GM19351 (cell line): ENCODE measurements at regions not wholly inside any gene's neighbourhood (a gene's known extent, or its start where the extent isn't known, plus 50 kb on each side); places are given as distances from the start of the nearest gene placed in this dataset.
"Not testable (repeated sequence)": the region's sequence is repeated elsewhere in the genome, so short reads cannot be mapped to it uniquely, and the experiment has no call there.

ENCODE experiments used
- ATAC-seq: cut with Tn5 transposase; IDR thresholded peaks from one replicate; pipeline ENCODE4 v1.9.1; 2021; ENCODE audit warnings: mild to moderate bottlenecking, moderate library complexity; ENCODE audit not compliant: unreplicated experiment

- ATAC-seq, result not testable (repeated sequence)
Observed at GRCh38 chr21:6133373-6133772, 4388.0 kb upstream of the TPTE start.

GRCh38 chr21:6133852-6134630 lies 4387.3 kb upstream of the TPTE start:
- ATAC-seq, result not testable (repeated sequence)

GRCh38 chr21:6136732-6137131 lies 4384.7 kb upstream of the TPTE start:
- ATAC-seq, result not testable (repeated sequence)

GRCh38 chr21:6138244-6139136 lies 4382.9 kb upstream of the TPTE start:
- ATAC-seq, result not testable (repeated sequence)

GRCh38 chr21:6139331-6139730 lies 4382.1 kb upstream of the TPTE start:
- ATAC-seq, result not testable (repeated sequence)

GRCh38 chr21:6139862-6140261 lies 4381.5 kb upstream of the TPTE start:
- ATAC-seq, result not testable (repeated sequence)

- not testable (repeated sequence) for ATAC-seq
Observed at GRCh38 chr21:6140467-6141137, 4380.8 kb upstream of the TPTE start.

GRCh38 chr21:6141138-6141474 lies 4380.3 kb upstream of the TPTE start:
- ATAC-seq, result not testable (repeated sequence)

GRCh38 chr21:6153154-6153553 lies 4368.2 kb upstream of the TPTE start:
- not testable (repeated sequence) for ATAC-seq

- not testable (repeated sequence) for ATAC-seq
Observed at GRCh38 chr21:6154524-6155320, 4366.7 kb upstream of the TPTE start.

GRCh38 chr21:6156712-6157389 lies 4364.5 kb upstream of the TPTE start:
- ATAC-seq, result not testable (repeated sequence)

GRCh38 chr21:6157515-6157914 lies 4363.9 kb upstream of the TPTE start:
- ATAC-seq, result not testable (repeated sequence)

- not testable (repeated sequence) for ATAC-seq
Observed at GRCh38 chr21:6158171-6158570, 4363.2 kb upstream of the TPTE start.
